ENCODE measurements at regions not wholly inside any gene's neighbourhood (a gene's known extent, or its start where the extent isn't known, plus 50 kb on each side); places are given as distances from the start of the nearest gene placed in this dataset.

GRCh38 chr18:51498085-51498855 is 300.8 kb upstream of the MEX3C start:
- TF ChIP-seq EP300 (IDR thresholded peaks at IDR 0.05; ENCODE audit: borderline replicate concordance in 1 of 2, low read depth in 1 of 2, low read length in 1 of 2) (no peak), RAD21 (IDR thresholded peaks at IDR 0.05; ENCODE audit: low read length) (no peak), IRF3 (IDR thresholded peaks at IDR 0.05; ENCODE audit: low read depth, low read length) (no peak), TAF1 (IDR thresholded peaks at IDR 0.05; ENCODE audit: borderline replicate concordance, low read depth, low read length) (no peak), GATA2 (CRISPR knock-in tag; IDR thresholded peaks at IDR 0.05) (no peak), ELF1 (IDR thresholded peaks at IDR 0.05) (no peak), FOXJ3 (CRISPR knock-in tag; IDR thresholded peaks at IDR 0.05) (no peak), POLR2AphosphoS5 (IDR thresholded peaks at IDR 0.05; ENCODE audit: low read depth, low read length) (no peak), EZH2phosphoT487 (IDR thresholded peaks at IDR 0.05; ENCODE audit: borderline replicate concordance, low read depth) (no peak), CTCF (IDR thresholded peaks at IDR 0.05) (no peak), SIN3A (IDR thresholded peaks at IDR 0.05; ENCODE audit: borderline replicate concordance, low read depth, low read length) (no peak), MEF2A (IDR thresholded peaks at IDR 0.05; ENCODE audit: borderline replicate concordance, low read depth) (no peak), CHD2 (IDR thresholded peaks at IDR 0.05; ENCODE audit: low read length, partially characterized antibody) (no peak), YY1 (IDR thresholded peaks at IDR 0.05; ENCODE audit: low read depth) (no peak)

Measured in SK-N-SH (cell line).